H9 (cell line): ENCODE measurements at regions not wholly inside any gene's neighbourhood (a gene's known extent, or its start where the extent isn't known, plus 50 kb on each side); places are given as distances from the start of the nearest gene placed in this dataset.

ENCODE experiments used
- DNase-seq: peaks from one replicate; pipeline ENCODE4 v3.0.0-alpha.2; 2017
- H2AFZ ChIP-seq: one replicate; pipeline ENCODE4 v1.6.1; 2013; ENCODE audit warnings: mild to moderate bottlenecking, low read length, control low read depth, moderate library complexity
- H2AK5ac ChIP-seq: 2 replicates; pipeline ENCODE4 v1.6.1; 2013; ENCODE audit warnings: low read length, control low read depth, mixed read lengths; ENCODE audit not compliant: insufficient read length
- H2BK120ac ChIP-seq: one replicate; pipeline ENCODE4 v1.6.1; 2013; ENCODE audit warnings: low read depth, mild to moderate bottlenecking, low read length, control low read depth, inconsistent platforms; ENCODE audit not compliant: poor library complexity, severe bottlenecking
- H2BK12ac ChIP-seq: 2 replicates; pipeline ENCODE4 v1.6.1; 2013; ENCODE audit warnings: low read length, control low read depth, mixed read lengths, low read depth; ENCODE audit not compliant: insufficient read length
- H2BK15ac ChIP-seq: 2 replicates; pipeline ENCODE4 v1.6.1; 2013; ENCODE audit warnings: low read depth, low read length, control low read depth
- H2BK20ac ChIP-seq: one replicate; pipeline ENCODE4 v1.6.1; 2013; ENCODE audit warnings: low read depth, mild to moderate bottlenecking, low read length, control low read depth, inconsistent platforms; ENCODE audit not compliant: poor library complexity, severe bottlenecking
- H2BK5ac ChIP-seq: 2 replicates; pipeline ENCODE4 v1.6.1; 2013; ENCODE audit warnings: low read length, control low read depth, mixed read lengths; ENCODE audit not compliant: insufficient read length
- H3K14ac ChIP-seq: 2 replicates; pipeline ENCODE4 v1.6.1; 2013; ENCODE audit warnings: low read length, control low read depth; ENCODE audit not compliant: insufficient read depth
- H3K18ac ChIP-seq: 2 replicates; pipeline ENCODE4 v1.6.1; 2013; ENCODE audit warnings: low read depth, mild to moderate bottlenecking, mixed read lengths, low read length, control low read depth; ENCODE audit not compliant: insufficient read length
- H3K23ac ChIP-seq: 2 replicates; pipeline ENCODE4 v1.6.1; 2013; ENCODE audit warnings: low read length, control low read depth, mixed read lengths, low read depth; ENCODE audit not compliant: insufficient read length
- H3K23me2 ChIP-seq: 2 replicates; pipeline ENCODE4 v1.6.1; 2013; ENCODE audit warnings: low read depth, mild to moderate bottlenecking, mixed read lengths, low read length, control low read depth; ENCODE audit not compliant: insufficient read length, poor library complexity, severe bottlenecking
- H3K27ac ChIP-seq: 2 replicates; pipeline ENCODE4 v1.5.1; 2013; ENCODE audit warnings: low read length, control low read depth, mixed read lengths, low read depth; ENCODE audit not compliant: insufficient read length
- H3K27me3 ChIP-seq: 2 replicates; pipeline ENCODE4 v1.6.1; 2013; ENCODE audit warnings: low read length, control low read depth, inconsistent platforms; ENCODE audit not compliant: insufficient read depth
- H3K4ac ChIP-seq: 2 replicates; pipeline ENCODE4 v1.6.1; 2013; ENCODE audit warnings: low read depth, mild to moderate bottlenecking, control low read depth, inconsistent platforms, low read length, moderate library complexity
- H3K4me1 ChIP-seq: 2 replicates; pipeline ENCODE4 v1.6.1; 2013; ENCODE audit warnings: low read length, control low read depth, inconsistent platforms; ENCODE audit not compliant: insufficient read depth
- H3K4me2 ChIP-seq: 2 replicates; pipeline ENCODE4 v1.6.1; 2013; ENCODE audit warnings: low read length, control low read depth, mixed read lengths; ENCODE audit not compliant: insufficient read length, insufficient read depth
- H3K56ac ChIP-seq: 2 replicates; pipeline ENCODE4 v1.6.1; 2013; ENCODE audit warnings: low read depth, mild to moderate bottlenecking, mixed read lengths, low read length, control low read depth; ENCODE audit not compliant: insufficient read length
- H3K79me1 ChIP-seq: 2 replicates; pipeline ENCODE4 v1.6.1; 2013; ENCODE audit warnings: low read depth, mild to moderate bottlenecking, moderate library complexity, low read length, control low read depth, inconsistent platforms; ENCODE audit not compliant: insufficient read depth, poor library complexity, severe bottlenecking
- H3K79me2 ChIP-seq: 2 replicates; pipeline ENCODE4 v1.6.1; 2013; ENCODE audit warnings: low read length, control low read depth, inconsistent platforms; ENCODE audit not compliant: insufficient read depth
- H3K9ac ChIP-seq: 2 replicates; pipeline ENCODE4 v1.6.1; 2013; ENCODE audit warnings: low read length, control low read depth, mixed read lengths; ENCODE audit not compliant: insufficient read length; ENCODE audit errors: extremely low read depth
- H3K9me3 ChIP-seq: one replicate; pipeline ENCODE4 v1.6.1; 2013; ENCODE audit warnings: low read depth, low read length, inconsistent platforms; ENCODE audit not compliant: control insufficient read depth
- H3T11ph ChIP-seq: one replicate; pipeline ENCODE4 v1.6.1; 2013; ENCODE audit warnings: mild to moderate bottlenecking, low read length, control low read depth, inconsistent platforms
- H4K20me1 ChIP-seq: one replicate; pipeline ENCODE4 v1.6.1; 2013; ENCODE audit not compliant: control insufficient read depth, insufficient read length, insufficient read depth
- H4K5ac ChIP-seq: 2 replicates; pipeline ENCODE4 v1.6.1; 2013; ENCODE audit warnings: low read depth, mild to moderate bottlenecking, mixed read lengths, low read length, control low read depth; ENCODE audit not compliant: insufficient read length
- H4K8ac ChIP-seq: replicated peaks from 2 replicates; pipeline ENCODE4 v1.6.1; 2013; ENCODE audit warnings: low read length, control low read depth, mixed read lengths, low read depth; ENCODE audit not compliant: insufficient read length
- H4K91ac ChIP-seq: 2 replicates; pipeline ENCODE4 v1.6.1; 2013; ENCODE audit warnings: low read depth, mild to moderate bottlenecking, moderate library complexity, mixed read lengths, low read length, control low read depth; ENCODE audit not compliant: insufficient read length
- H3K27ac Mint-ChIP-seq, 3 experiments: 2 replicates in 2 of 3; 3 replicates in 1 of 3; pipeline ENCODE4 v1.8.0; 2020 to 2021; ENCODE audit warnings: mixed read lengths in 3 of 3, mild to moderate bottlenecking in 1 of 3, moderate library complexity in 1 of 3
- H3K27me3 Mint-ChIP-seq: 2 replicates; pipeline ENCODE4 v1.8.0; 2021; ENCODE audit warnings: low read depth, mild to moderate bottlenecking, moderate library complexity, mixed read lengths
- H3K36me3 Mint-ChIP-seq, 3 experiments: 2 replicates in 2 of 3; 3 replicates in 1 of 3; pipeline ENCODE4 v1.8.0; 2020 to 2021; ENCODE audit warnings: low read depth in 3 of 3, mixed read lengths in 3 of 3; ENCODE audit not compliant: insufficient read depth in 1 of 3
- H3K4me1 Mint-ChIP-seq, 2 experiments: 2 replicates each; pipeline ENCODE4 v1.8.0; 2020; ENCODE audit warnings: mixed read lengths in 2 of 2
- H3K4me3 Mint-ChIP-seq, 2 experiments: 2 replicates in 1 of 2; 3 replicates in 1 of 2; pipeline ENCODE4 v1.8.0; 2020 to 2021; ENCODE audit warnings: mild to moderate bottlenecking in 2 of 2, mixed read lengths in 2 of 2, moderate library complexity in 1 of 2
- H3K9me3 Mint-ChIP-seq, 2 experiments: 2 replicates in 1 of 2; 3 replicates in 1 of 2; pipeline ENCODE4 v1.8.0; 2020; ENCODE audit warnings: mild to moderate bottlenecking in 2 of 2, mixed read lengths in 2 of 2, moderate library complexity in 1 of 2
- WGBS: extraction: QIAGEN DNeasy Blood & Tissue Kit; methylation state at CpG from one replicate; pipeline ENCODE4 v1.1.7; 2013; ENCODE audit warnings: missing lambda C conversion rate, low lambda C conversion rate, mixed read lengths; ENCODE audit not compliant: insufficient read length; ENCODE audit errors: extremely low coverage; 5-methylcytosine and 5-hydroxymethylcytosine counted together
- TF ChIP-seq, protein P1 (sequence below): fragments of 200-600 bp; sonication (generic); conservative IDR thresholded peaks from 3 replicates; pipeline ENCODE4 v1.8.0; 2021; ENCODE audit warnings: antibody characterized with exemption, mild to moderate bottlenecking

DNA sequence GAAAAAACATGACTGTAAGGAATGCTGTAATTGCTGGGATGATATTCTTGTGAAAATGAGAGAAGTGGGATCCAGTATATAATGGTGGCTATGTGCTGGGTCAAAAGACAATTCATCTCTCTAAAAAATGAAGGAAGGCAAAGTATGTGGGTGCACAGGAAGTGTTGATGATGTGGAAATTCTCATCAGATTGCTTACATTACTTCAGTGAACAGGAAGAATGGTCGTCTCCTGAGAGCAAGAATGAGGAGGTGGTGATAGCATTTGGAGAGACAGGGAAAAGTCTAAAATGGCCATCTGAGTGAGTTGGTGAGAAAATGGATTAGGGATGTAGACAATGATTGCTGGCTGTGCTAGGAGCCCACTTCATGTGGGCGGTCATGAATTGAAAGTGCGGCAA is 253.5 kb upstream of the NREP start:
- H2BK20ac ChIP-seq, result no peak overlapping the region
- no peaks in the 10 kb centered on the region for H3K79me1 ChIP-seq
- no peak overlapping the region for H2AK5ac ChIP-seq
- Mint-ChIP-seq H3K9me3 (no peaks in the 10 kb centered on the region), H3K4me3 (no peak overlapping the region), H3K36me3 (no peaks in the 10 kb centered on the region), H3K27me3 (no peaks in the 10 kb centered on the region), H3K4me1 (0 out of 4 replicates have a peak, but pooled peaks cover 0 to 2% of the 10 kb centered on the region in 2 experiments), H3K27ac (no peak overlapping the region)
- no peaks in the 10 kb centered on the region; the same call in 1 of the 2 replicates for H3K4me1 ChIP-seq
- H4K91ac ChIP-seq, result no peak overlapping the region
- no peaks in the 10 kb centered on the region for H4K20me1 ChIP-seq
- no peak overlapping the region for H2BK5ac ChIP-seq
- H3K79me2 ChIP-seq, result no peaks in the 10 kb centered on the region
- H2BK12ac ChIP-seq, result no peak overlapping the region
- no peak overlapping the region for H3K27ac ChIP-seq
- no peak overlapping the region for H3T11ph ChIP-seq
- no peak overlapping the region for H3K18ac ChIP-seq
- H2BK120ac ChIP-seq, result no peak overlapping the region
- no peak overlapping the region for H3K56ac ChIP-seq
- no peak overlapping the region for H2BK15ac ChIP-seq
- TF ChIP-seq, protein P1, sequence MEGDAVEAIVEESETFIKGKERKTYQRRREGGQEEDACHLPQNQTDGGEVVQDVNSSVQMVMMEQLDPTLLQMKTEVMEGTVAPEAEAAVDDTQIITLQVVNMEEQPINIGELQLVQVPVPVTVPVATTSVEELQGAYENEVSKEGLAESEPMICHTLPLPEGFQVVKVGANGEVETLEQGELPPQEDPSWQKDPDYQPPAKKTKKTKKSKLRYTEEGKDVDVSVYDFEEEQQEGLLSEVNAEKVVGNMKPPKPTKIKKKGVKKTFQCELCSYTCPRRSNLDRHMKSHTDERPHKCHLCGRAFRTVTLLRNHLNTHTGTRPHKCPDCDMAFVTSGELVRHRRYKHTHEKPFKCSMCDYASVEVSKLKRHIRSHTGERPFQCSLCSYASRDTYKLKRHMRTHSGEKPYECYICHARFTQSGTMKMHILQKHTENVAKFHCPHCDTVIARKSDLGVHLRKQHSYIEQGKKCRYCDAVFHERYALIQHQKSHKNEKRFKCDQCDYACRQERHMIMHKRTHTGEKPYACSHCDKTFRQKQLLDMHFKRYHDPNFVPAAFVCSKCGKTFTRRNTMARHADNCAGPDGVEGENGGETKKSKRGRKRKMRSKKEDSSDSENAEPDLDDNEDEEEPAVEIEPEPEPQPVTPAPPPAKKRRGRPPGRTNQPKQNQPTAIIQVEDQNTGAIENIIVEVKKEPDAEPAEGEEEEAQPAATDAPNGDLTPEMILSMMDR, result no peak
- H3K27me3 ChIP-seq, result no peaks in the 10 kb centered on the region
- no peak for DNase-seq
- no peak overlapping the region for H3K23ac ChIP-seq
- no peak overlapping the region for H3K4ac ChIP-seq
- H4K8ac ChIP-seq, result no peak overlapping the region
- no peak overlapping the region for H4K5ac ChIP-seq
- H2AFZ ChIP-seq, result no peak overlapping the region
- H3K9ac ChIP-seq, result no peak overlapping the region
- no peak overlapping the region for H3K14ac ChIP-seq
- no peaks in the 10 kb centered on the region for H3K23me2 ChIP-seq
- WGBS, result no CpG with 5 or more reads among the region's 3 CpGs
- no peak overlapping the region for H3K4me2 ChIP-seq
- no peaks in the 10 kb centered on the region for H3K9me3 ChIP-seq
